ENCODE measurements at regions not wholly inside any gene's neighbourhood (a gene's known extent, or its start where the extent isn't known, plus 50 kb on each side); places are given as distances from the start of the nearest gene placed in this dataset.
"Not testable (repeated sequence)": the region's sequence is repeated elsewhere in the genome, so short reads cannot be mapped to it uniquely, and the experiment has no call there.

- no peak for DNase-seq
Measured at GRCh38 chr17:62149961-62150360, 84.9 kb upstream of the MED13 start.

GRCh38 chr17:62147284-62147683, 82.2 kb upstream of the MED13 start:
- DNase-seq, result no peak

GRCh38 chr17:62140836-62141235, 75.8 kb upstream of the MED13 start:
- no peak for DNase-seq

- DNase-seq, result no peak
Measured at GRCh38 chr17:62140376-62140775, 75.3 kb upstream of the MED13 start.

- DNase-seq, result not testable (repeated sequence)
Measured at GRCh38 chr17:62139690-62140354, 74.7 kb upstream of the MED13 start.

GRCh38 chr17:62139141-62139540, 74.1 kb upstream of the MED13 start:
- DNase-seq, result no peak

GRCh38 chr17:62138676-62139121, 73.6 kb upstream of the MED13 start:
- DNase-seq, result not testable (repeated sequence)

- not testable (repeated sequence) for DNase-seq
Measured at GRCh38 chr17:62137734-62138624, 72.9 kb upstream of the MED13 start.

- not testable (repeated sequence) for DNase-seq
Measured at GRCh38 chr17:62137013-62137733, 72.1 kb upstream of the MED13 start.

GRCh38 chr17:62135742-62136141, 70.7 kb upstream of the MED13 start:
- no peak for DNase-seq

GRCh38 chr17:62135096-62135495, 70.0 kb upstream of the MED13 start:
- not testable (repeated sequence) for DNase-seq

- DNase-seq, result no peak
Measured at GRCh38 chr17:62134397-62134796, 69.3 kb upstream of the MED13 start.

GRCh38 chr17:62131271-62131670, 66.2 kb upstream of the MED13 start:
- DNase-seq, result not testable (repeated sequence)

GRCh38 chr17:62130739-62131138, 65.7 kb upstream of the MED13 start:
- DNase-seq, result no peak

GRCh38 chr17:62126292-62126691, 61.2 kb upstream of the MED13 start:
- DNase-seq, result no peak

GRCh38 chr17:62125307-62125706, 60.2 kb upstream of the MED13 start:
- DNase-seq, result no peak

- no peak for DNase-seq
Measured at GRCh38 chr17:62121025-62121730, 56.1 kb upstream of the MED13 start.

- no peak for DNase-seq
Measured at GRCh38 chr17:62119373-62119772, 54.3 kb upstream of the MED13 start.
